Effector memory CD8-positive, alpha-beta T cell (primary cell): ENCODE measurements at regions not wholly inside any gene's neighbourhood (a gene's known extent, or its start where the extent isn't known, plus 50 kb on each side); places are given as distances from the start of the nearest gene placed in this dataset.

Source experiments
- ATAC-seq: fragments of 150-1000 bp; cut with Tn5 transposase; replicated peaks from 2 replicates; pipeline ENCODE4 v1.10.0; 2021; ENCODE audit warnings: mild to moderate bottlenecking, moderate library complexity
- DNase-seq, 3 experiments: peaks; one replicate each; pipeline ENCODE4 v3.0.0; 2021
- H3K27ac Mint-ChIP-seq, 2 donors: one replicate each; pipeline ENCODE4 v1.8.0; 2022; ENCODE audit warnings: mild to moderate bottlenecking in 2 of 2, mixed read lengths in 2 of 2, moderate library complexity in 2 of 2
- H3K27me3 Mint-ChIP-seq, 2 donors: one replicate each; pipeline ENCODE4 v1.8.0; 2022; ENCODE audit warnings: mixed read lengths in 2 of 2
- H3K36me3 Mint-ChIP-seq: one replicate; pipeline ENCODE4 v1.8.0; 2022; ENCODE audit warnings: mild to moderate bottlenecking, moderate library complexity, mixed read lengths; ENCODE audit not compliant: insufficient read depth
- H3K4me1 Mint-ChIP-seq, 2 donors: one replicate each; pipeline ENCODE4 v1.8.0; 2022; ENCODE audit warnings: low read depth in 2 of 2, mixed read lengths in 2 of 2
- H3K4me3 Mint-ChIP-seq, 2 donors: one replicate each; pipeline ENCODE4 v1.8.0; 2022; ENCODE audit warnings: mild to moderate bottlenecking in 2 of 2, mixed read lengths in 2 of 2, moderate library complexity in 2 of 2
- H3K9me3 Mint-ChIP-seq, 2 donors: one replicate each; pipeline ENCODE4 v1.8.0; 2022; ENCODE audit warnings: mixed read lengths in 2 of 2

DNA sequence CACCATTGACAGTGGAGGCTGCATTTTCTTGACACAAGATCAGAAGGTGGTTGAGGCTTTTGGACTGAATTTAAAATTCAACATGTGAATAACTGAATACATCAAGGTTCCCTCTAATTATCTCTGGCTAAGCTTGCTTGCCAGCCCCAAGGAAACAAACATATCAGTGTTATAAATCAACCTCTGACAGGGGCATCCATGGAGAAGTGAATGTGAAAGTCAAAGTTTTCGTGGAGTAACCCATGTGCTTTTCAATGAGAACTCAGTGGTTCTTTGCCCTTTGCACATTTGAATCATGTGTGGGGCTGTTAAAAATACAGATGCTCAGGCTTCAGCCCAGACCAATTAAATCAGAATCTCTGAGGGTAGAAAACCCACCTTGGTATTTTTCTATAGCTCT, 128.9 kb downstream of the LRRC70 start:
- Mint-ChIP-seq H3K9me3 (peaks cover 4 to 8% of the 10 kb centered on the region in 2 donors), H3K27me3 (peaks cover 7 to 25% of the 10 kb centered on the region in 2 donors)

DNA sequence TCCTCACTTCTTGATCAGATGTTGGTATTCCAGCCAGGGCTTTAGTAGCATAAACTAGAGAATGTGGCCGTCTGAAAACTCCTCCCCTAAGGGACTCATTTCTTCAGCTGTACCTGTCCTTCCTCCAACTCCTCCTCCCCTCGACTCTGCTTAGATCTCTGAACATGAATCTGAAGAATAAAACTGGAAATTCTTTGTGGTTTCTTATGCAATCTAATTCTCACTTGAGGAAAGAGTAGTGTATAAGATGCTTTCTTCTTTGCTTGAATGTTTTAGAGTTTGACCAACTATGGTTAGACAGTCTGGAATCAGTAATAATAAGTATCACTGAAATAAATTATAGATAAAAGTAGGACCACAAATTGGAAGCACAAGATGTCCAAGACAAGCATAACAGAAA, 128.5 kb downstream of the LRRC70 start:
- Mint-ChIP-seq H3K36me3 (no peaks in the 10 kb centered on the region), H3K4me3 (no peak overlapping the region), H3K27me3 (peaks cover 7 to 30% of the 10 kb centered on the region in 2 donors), H3K9me3 (peaks cover 4 to 8% of the 10 kb centered on the region in 2 donors), H3K27ac (no peak overlapping the region), H3K4me1 (no peaks in the 10 kb centered on the region)
- DNase-seq, result no peak
- no peak for ATAC-seq

More for the DNA sequence above, 128.9 kb downstream of the LRRC70 start:
- H3K4me1 Mint-ChIP-seq, result no peaks in the 10 kb centered on the region
- DNase-seq, result no peak
- ATAC-seq, result no peak
- no peak overlapping the region for H3K27ac Mint-ChIP-seq
- no peaks in the 10 kb centered on the region for H3K36me3 Mint-ChIP-seq
- no peak overlapping the region for H3K4me3 Mint-ChIP-seq

DNA sequence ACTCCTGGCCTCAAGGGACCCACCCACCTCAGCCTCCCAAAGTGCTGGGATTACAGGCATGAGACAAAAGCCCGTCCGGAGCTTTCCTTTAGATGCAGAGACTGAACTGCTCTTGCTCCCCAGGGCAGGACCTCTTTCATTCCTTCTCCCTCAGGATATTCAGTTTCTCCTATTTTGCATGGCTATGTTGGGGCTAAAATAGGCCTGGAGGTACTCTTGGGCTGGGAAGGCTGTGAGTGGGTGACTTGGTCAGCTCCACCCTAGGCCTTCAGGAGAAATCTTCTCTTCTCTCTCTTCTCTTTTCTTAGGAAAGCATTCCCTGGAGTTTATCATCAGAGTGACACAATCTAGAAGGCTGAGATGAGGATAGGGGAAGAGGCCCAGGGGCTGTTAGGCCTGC, 126.4 kb downstream of the LRRC70 start:
- Mint-ChIP-seq H3K9me3 (peaks cover 2 to 8% of the 10 kb centered on the region in 2 donors), H3K36me3 (no peaks in the 10 kb centered on the region), H3K4me1 (no peaks in the 10 kb centered on the region), H3K27ac (no peak overlapping the region), H3K27me3 (peaks cover 10 to 51% of the 10 kb centered on the region in 2 donors), H3K4me3 (no peak overlapping the region)
- ATAC-seq, result no peak
- no peak for DNase-seq

DNA sequence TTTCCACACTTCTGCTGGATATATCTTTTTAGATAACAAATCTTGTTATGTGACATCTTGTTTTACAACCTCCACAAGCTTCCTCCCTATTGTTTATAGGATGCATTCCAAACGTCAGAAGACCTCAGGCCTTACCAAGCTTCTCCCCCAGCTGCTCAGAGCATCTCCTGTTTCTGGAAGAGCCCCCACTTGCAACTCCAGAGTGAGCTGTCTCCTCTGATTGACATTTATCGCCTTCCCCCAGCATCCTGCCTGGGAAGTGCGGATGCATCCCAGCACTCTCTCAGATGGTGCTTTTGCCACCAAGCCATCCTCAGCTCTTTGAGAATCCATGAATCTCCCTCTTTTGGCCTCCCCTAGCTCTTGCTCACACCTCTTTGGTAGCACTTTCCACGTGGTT, 123.5 kb downstream of the LRRC70 start:
- DNase-seq (no peak), ATAC-seq (no peak)
- Mint-ChIP-seq H3K27me3 (peaks cover 10 to 60% of the 10 kb centered on the region in 2 donors), H3K4me3 (no peak overlapping the region), H3K4me1 (no peaks in the 10 kb centered on the region), H3K36me3 (no peaks in the 10 kb centered on the region), H3K9me3 (no peaks in the 10 kb centered on the region), H3K27ac (no peak overlapping the region)

DNA sequence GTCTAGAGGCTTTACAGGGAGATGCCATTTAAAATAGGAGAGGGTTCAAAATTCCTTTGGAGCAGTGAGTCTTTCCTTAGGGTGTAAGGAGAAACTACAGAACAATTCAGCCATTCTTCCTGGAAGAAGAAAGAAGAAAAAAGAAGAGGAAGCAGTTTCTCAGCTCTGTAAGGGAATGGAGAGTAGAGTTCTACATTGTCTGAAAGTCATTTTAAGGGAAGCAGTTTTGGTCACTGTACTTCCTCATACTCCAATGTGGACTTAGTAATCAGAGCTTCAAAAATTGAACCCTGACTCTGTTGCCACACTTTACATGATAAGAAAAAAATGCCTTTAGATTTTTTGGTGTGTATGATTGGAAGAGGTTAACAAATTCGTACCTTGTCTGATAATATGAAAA, 122.4 kb downstream of the LRRC70 start:
- no peak for DNase-seq

DNA sequence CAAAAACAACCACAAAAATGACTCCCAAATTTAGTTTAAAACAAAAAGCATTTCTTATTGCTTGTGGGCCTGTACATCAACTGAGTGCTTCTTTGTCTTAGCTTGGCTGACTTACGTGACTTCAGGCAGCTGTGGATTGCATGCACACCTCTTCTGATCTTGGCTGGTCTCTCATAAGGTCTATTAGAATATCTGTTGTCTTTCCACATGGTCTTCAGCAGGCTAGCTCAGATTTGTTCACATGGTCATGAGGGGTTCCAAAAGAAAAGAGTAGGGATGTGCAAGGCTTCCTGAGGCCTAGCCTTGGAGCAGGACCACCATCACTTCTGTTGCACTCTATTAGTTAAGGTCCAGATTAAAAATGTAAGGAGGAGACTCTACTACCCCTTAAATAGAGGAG, 120.1 kb downstream of the LRRC70 start:
- Mint-ChIP-seq H3K4me1 (no peaks in the 10 kb centered on the region), H3K27me3 (peaks cover 17 to 57% of the 10 kb centered on the region in 2 donors), H3K9me3 (no peaks in the 10 kb centered on the region), H3K4me3 (no peak overlapping the region), H3K36me3 (no peaks in the 10 kb centered on the region), H3K27ac (no peak overlapping the region)
- ATAC-seq (no peak), DNase-seq (no peak)

More for the DNA sequence above, 122.4 kb downstream of the LRRC70 start:
- H3K9me3 Mint-ChIP-seq, result no peaks in the 10 kb centered on the region
- H3K36me3 Mint-ChIP-seq, result no peaks in the 10 kb centered on the region
- H3K4me3 Mint-ChIP-seq, result no peak overlapping the region
- no peak overlapping the region for H3K27ac Mint-ChIP-seq
- no peak for ATAC-seq
- peaks cover 15 to 64% of the 10 kb centered on the region in 2 donors for H3K27me3 Mint-ChIP-seq
- no peaks in the 10 kb centered on the region for H3K4me1 Mint-ChIP-seq

DNA sequence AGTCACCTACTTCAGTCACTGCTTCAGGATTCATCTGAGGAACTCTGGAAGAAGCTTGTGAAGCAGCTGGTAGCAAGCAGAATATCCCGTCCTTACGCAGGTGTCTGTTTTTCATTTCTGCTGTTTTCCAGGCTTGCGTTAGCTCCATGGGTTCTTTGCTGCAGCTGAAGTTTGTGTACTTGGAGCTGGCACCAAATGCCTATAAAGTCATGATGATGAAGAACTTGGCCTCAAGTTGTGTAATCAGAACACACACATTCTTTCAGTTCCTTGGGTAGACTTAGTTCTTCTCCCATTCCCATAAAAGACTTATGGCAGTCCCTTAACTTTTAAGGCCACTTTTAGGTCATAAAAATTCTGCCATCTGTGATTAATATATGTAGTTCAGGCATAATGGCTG, 116.7 kb downstream of the LRRC70 start:
- H3K4me1 Mint-ChIP-seq, result no peaks in the 10 kb centered on the region
- DNase-seq, result no peak
- no peaks in the 10 kb centered on the region for H3K9me3 Mint-ChIP-seq
- H3K4me3 Mint-ChIP-seq, result no peak overlapping the region
- no peak for ATAC-seq
- H3K27me3 Mint-ChIP-seq, result peaks cover 11 to 26% of the 10 kb centered on the region in 2 donors
- H3K27ac Mint-ChIP-seq, result no peak overlapping the region
- H3K36me3 Mint-ChIP-seq, result no peaks in the 10 kb centered on the region

DNA sequence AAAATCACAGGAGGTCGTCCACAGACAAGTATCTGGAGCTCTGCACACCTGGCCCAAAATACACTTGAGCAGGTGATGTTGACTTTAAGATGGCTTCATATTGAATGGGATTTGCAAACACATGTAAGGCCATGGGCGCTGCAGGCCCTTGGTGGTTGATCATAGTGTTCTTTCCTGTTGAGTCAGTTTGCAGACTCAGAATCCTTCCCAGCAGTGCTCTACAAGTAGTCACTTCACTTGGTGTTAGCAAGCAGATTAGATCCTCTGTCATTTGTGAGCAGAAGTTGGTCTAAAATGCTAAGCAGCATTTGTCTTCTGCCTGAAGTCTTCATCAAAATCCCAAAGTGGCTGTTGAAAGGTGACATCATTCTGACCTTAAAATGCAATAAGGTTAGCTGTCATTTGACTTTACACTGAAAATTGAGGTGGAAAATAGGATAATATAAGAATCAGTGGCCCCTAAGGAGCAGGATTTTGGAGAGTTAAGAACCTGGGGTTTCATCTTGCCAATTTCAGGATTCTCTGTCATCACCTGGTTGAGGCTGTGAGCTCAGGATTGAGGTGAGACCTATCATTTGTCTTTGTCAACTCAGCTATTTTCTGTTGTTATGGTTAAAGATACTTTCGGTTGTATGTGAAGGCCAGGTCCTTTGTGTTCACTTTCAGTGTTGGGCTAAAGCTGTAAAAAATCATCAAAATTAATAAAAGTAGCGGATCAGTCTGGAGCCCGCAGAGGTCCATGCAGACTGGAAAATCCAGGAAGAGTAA, 114.5 kb downstream of the LRRC70 start:
- Mint-ChIP-seq H3K4me1 (peaks cover 0 to 4% of the 10 kb centered on the region in 2 donors), H3K27ac (no peak overlapping the region), H3K27me3 (peaks cover 11 to 16% of the 10 kb centered on the region in 2 donors), H3K9me3 (no peaks in the 10 kb centered on the region), H3K36me3 (no peaks in the 10 kb centered on the region), H3K4me3 (no peak overlapping the region)
- ATAC-seq (no peak), DNase-seq (no peak)

DNA sequence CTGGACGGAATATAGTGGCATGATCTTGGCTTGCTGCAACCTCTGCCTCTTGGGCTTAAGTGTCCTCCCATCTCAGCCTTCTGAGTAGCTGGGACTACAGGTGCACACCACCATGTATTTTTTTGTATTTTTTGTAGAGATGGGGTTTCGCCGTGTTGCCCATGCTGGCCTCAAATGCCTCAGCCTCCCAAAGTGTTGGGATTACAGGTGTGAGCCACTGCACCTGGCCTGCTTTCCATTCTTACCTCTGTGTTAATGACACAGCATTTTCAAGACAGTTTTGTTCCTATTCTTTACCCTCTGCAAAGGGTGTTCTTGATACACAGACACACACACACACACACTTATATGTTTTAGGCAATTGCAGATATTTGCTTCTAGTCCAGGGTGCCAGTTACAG, 113.3 kb downstream of the LRRC70 start:
- Mint-ChIP-seq H3K4me3 (no peak overlapping the region), H3K9me3 (no peaks in the 10 kb centered on the region), H3K4me1 (peaks cover 0 to 4% of the 10 kb centered on the region in 2 donors), H3K36me3 (no peaks in the 10 kb centered on the region), H3K27ac (no peak overlapping the region), H3K27me3 (peaks cover 11 to 12% of the 10 kb centered on the region in 2 donors)
- DNase-seq (no peak), ATAC-seq (no peak)

DNA sequence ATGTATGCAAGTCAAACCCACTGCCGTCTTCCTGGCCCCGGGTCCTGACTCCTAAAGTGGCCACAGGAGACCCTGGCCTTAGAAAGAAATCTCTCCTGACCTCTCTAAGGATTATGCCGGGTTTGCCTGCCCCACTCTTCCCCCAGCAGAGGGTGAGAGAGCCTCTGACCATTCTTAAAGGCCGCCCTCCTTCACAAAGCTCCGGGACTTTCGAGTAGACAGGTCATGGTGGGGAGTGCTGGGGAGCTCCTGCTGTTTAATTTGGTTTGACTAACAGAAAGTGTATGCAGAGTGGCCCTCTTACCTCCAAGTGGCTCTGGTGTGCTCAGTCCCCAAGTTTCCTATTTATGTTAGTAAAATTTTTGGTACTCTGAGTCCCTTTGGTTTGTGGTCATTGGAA, 111.8 kb downstream of the LRRC70 start:
- Mint-ChIP-seq H3K9me3 (no peaks in the 10 kb centered on the region), H3K27me3 (peaks cover 0 to 4% of the 10 kb centered on the region in 2 donors), H3K27ac (peak overlapping the region in 1 of 2 donors; percentile 31), H3K4me1 (peaks cover 0 to 4% of the 10 kb centered on the region in 2 donors), H3K4me3 (no peak overlapping the region), H3K36me3 (no peaks in the 10 kb centered on the region)
- DNase-seq (no peak), ATAC-seq (no peak)

DNA sequence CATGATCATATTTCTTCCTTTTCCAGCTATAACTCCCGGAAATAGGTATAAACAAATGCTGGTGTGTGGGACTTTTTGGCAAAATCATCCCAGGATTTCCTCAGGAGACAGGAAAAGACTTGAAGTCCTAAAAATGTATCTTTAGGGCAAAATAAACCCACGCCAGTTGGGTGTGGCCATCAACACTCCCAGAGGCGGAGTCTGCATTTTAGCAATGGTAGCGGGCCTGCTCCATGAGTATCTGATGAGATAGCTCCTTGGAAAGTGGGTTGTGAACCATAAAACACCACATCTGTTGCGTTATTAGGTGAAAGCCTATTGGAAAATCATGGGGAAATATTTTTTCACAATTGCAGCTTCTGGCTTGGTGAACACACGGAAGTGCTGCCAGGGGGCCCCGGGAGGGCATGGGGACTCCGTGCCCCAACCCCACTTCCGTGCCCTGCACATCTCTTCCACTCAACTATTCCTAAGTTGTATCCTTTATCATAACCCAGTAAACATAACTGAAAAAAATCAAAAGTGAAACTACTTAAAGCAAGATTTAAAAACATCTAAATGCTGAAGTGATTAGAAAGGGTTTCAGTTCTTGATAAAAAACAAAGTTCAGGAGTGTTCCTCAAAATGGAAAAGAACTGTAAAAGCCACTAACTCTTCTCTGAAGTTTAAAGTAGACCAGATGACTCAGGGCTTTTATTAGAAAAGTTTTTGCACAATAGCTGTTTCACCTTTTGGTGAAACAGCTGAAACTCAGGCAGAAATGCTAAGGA, 111.2 kb downstream of the LRRC70 start:
- peaks cover 0 to 4% of the 10 kb centered on the region in 2 donors for H3K4me1 Mint-ChIP-seq
- no peak for ATAC-seq
- no peak overlapping the region for H3K27ac Mint-ChIP-seq
- peak overlapping the region in 1 of 2 donors; percentile 12 for H3K4me3 Mint-ChIP-seq
- no peaks in the 10 kb centered on the region for H3K36me3 Mint-ChIP-seq
- H3K9me3 Mint-ChIP-seq, result no peaks in the 10 kb centered on the region
- H3K27me3 Mint-ChIP-seq, result peaks cover 0 to 4% of the 10 kb centered on the region in 2 donors
- no peak for DNase-seq

DNA sequence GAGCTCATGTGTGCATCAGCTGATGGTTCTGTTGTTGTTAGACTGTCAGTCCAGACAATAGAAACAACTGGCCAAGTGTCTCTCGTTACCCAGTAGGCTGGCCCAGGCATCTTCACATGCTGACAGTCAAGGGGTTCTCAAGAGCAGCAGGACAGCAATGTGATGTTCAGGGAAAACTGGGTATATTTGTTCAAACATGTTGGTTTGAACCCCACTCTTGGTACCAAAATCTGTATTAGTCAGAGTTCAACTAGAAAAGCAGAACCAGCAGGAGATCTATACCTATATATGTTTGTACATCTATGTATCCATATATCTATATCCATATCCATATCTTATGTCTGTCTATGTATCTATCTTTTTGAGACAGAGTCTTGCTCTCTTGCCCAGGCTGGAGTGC, 108.1 kb downstream of the LRRC70 start:
- DNase-seq (no peak), ATAC-seq (no peak)
- Mint-ChIP-seq H3K9me3 (no peaks in the 10 kb centered on the region), H3K27me3 (peaks cover 0 to 5% of the 10 kb centered on the region in 2 donors), H3K36me3 (no peaks in the 10 kb centered on the region), H3K27ac (no peak overlapping the region), H3K4me3 (no peak overlapping the region), H3K4me1 (peaks cover 0 to 4% of the 10 kb centered on the region in 2 donors)

DNA sequence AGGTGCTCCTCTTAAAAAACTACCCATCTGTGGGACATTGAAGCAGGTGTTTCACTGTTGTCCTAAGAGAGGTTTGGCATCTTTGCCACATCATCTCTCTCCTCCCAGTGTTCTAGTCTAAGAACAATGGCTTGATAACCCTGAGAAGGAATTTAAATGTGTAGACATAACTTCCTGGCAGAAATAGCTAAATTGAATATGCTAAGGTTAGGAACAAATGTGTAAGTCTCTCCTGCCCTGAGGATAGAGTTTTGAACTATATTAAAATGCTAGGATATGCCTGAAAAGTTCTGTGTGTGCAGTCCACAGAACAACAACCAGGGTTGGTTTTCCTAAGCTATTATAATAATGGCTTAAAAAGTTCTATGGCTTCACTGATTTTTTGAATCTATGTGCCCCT, 106.6 kb downstream of the LRRC70 start:
- Mint-ChIP-seq H3K27ac (no peak overlapping the region), H3K4me3 (no peak overlapping the region), H3K4me1 (peaks cover 0 to 4% of the 10 kb centered on the region in 2 donors), H3K27me3 (peaks cover 0 to 5% of the 10 kb centered on the region in 2 donors), H3K9me3 (no peaks in the 10 kb centered on the region), H3K36me3 (no peaks in the 10 kb centered on the region)
- ATAC-seq (no peak), DNase-seq (no peak)

DNA sequence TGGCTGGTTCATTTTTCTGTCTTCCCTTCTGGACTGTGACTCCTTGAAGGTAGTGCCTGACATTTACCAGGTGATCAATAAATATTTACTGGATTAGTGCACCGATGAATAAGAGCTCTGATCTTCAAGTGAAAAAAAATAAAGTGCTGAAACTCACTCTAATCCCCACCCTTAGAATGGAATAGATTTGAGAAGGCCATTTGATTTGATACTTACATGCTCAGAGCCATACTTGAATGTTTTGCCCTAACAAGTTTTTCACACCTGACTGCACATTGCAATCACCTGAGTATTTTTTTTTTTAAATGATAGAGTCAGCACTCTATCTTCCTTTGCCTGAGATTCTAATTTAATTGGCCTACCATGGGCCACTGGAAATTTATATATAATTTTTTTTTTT, 105.7 kb downstream of the LRRC70 start:
- no peak overlapping the region for H3K27ac Mint-ChIP-seq
- H3K4me1 Mint-ChIP-seq, result no peaks in the 10 kb centered on the region
- ATAC-seq, result no peak
- H3K4me3 Mint-ChIP-seq, result no peak overlapping the region
- H3K9me3 Mint-ChIP-seq, result no peaks in the 10 kb centered on the region
- H3K27me3 Mint-ChIP-seq, result peaks cover 0 to 5% of the 10 kb centered on the region in 2 donors
- no peaks in the 10 kb centered on the region for H3K36me3 Mint-ChIP-seq
- no peak for DNase-seq
